NCI-H2107 treated with DMSO at 0.1 percent for 48 hours (cell line): ENCODE measurements at regions not wholly inside any gene's neighbourhood (a gene's known extent, or its start where the extent isn't known, plus 50 kb on each side); places are given as distances from the start of the nearest gene placed in this dataset.

Source experiments
- DNase-seq: peaks from one replicate; lab custom pipeline; 2025; ENCODE audit not compliant: unreplicated experiment; lab: John Stamatoyannopoulos, UW

DNA sequence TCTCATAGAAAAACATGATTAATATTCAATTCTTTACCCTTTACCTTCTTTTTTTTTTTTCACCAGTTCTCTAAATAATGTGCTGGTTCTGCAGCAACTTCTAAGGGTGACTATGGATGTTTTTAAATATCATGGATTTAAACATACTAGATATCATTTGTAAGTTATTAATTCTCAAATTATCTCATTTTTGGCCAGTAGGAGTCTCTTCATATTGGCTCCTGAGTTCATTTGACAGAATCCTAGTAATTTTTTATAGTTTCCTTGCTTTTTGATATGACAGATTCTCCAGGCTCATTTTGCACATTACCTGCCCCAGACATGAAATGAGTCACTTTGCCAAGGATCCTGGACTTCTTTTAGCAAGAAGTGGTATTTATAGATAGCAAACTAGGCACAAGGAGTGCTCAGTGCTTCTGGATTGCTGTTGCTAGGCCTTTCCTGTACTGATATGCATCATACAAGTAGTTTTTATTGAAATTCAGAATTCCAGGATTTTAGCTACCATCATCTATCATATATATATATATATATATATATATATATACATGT is 201.3 kb upstream of the IL12B start:
- DNase-seq, result no peak

DNA sequence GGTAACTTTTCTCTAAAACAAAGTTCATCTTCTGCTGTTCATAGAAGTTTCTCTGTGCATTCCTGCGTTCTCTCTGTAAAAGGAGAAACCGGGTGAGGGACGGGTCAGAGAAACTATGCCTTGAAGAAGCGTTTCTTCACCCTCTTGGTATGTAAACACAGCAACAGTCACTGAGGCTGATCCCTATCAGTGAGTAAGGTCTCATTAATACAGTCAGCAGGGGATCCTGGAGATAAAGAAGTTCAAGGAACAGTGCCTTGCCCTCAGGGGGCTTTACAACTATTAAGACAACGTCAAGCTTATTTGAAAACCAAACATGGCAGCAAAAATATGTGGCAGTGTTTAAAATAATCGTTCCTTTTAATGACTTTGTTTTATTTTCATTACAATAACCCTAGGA is 202.9 kb upstream of the IL12B start:
- DNase-seq, result no peak

DNA sequence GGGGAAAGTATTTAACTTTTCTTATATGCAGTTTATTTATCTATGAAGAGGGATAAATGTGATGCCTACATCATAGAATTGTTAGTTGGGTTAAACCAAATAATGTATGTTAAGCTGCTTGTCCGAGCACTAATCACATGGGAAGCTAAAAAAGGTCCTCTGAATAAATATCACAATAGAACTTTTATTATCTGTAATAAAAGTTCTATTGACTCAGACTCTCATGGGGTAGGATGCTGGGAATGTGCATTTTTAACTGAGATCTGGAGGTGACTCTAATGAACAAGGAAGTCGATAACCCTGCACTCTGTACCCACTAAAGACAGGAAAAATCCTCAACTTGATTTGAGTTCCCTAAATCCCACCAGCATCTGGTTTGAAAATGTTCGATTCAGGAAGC is 205.9 kb upstream of the IL12B start:
- DNase-seq, result no peak

DNA sequence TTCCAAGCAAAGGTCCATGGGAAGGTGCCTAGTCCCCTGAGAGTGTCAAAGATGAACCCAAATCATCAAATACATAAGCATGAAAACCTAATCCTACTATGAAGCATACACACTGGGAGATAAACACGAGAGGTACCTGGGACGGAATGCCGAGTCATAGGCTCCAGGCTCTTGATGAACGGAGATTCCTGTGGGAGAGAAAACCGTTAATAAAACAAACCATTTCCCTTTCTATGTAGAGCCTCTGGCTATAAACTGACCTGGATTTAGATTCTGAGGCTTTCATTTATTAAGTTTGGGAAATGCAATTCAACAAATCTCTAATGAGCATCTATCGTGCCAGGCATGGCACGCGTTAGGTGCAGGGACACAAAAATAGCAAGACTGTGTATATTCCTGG is 206.4 kb upstream of the IL12B start:
- no peak for DNase-seq

DNA sequence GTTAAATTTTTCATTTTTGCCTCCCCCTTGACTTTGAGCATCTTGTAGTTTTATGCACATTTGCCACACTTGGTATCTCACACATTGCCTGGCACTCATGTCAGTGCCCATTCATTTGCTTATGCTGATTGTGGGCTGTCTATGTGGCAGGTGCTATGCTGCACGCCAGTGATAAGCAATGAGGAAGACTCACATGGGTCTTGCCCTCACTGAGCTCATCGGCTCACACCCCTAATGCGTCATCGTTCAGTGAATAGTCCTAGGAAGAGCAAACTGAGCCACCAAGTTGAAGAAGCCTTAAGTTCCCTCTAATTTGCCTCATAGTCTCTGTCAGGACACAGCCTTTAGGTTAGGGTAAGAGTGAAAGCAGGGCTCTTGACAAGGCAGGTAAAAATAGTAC is 209.4 kb upstream of the IL12B start:
- no peak for DNase-seq

DNA sequence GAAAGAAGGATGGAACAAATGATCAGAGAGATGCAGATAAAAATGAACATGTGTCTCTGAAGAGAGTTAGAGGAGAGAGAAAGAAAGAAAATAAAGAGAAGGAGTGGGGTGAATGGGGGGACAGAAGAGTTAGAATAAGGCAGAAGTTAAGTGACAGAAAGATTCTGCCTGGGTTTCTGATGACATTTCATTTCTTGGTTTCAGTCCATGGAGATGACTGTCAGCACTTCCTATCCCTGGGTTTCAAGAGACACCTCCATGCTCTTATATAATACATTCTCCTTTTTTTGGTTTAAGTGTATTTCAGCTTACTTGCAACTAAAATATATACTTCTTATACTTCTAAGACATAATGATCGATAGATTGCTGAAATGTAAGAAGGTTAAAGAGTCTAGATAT is 213.0 kb upstream of the IL12B start:
- DNase-seq, result no peak

DNA sequence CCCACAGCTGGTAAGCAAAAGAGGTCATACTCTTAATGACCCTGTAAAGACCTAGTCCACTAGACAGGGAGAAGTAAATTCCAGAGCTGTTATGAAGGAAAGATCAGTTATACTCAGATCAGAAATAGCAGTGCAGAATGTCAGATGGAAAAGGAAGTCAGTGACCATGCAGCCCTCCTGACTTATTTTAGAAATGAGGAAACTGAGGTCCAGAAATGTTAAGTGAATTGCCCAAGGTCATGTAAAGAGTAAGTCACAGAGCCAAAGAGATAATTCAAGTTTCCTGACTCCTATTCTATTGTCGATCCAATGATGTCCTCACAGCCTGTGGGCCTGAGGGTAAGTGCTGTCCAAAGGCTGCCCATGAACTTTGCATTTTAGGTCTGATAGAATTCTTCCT is 214.9 kb upstream of the IL12B start:
- no peak for DNase-seq

DNA sequence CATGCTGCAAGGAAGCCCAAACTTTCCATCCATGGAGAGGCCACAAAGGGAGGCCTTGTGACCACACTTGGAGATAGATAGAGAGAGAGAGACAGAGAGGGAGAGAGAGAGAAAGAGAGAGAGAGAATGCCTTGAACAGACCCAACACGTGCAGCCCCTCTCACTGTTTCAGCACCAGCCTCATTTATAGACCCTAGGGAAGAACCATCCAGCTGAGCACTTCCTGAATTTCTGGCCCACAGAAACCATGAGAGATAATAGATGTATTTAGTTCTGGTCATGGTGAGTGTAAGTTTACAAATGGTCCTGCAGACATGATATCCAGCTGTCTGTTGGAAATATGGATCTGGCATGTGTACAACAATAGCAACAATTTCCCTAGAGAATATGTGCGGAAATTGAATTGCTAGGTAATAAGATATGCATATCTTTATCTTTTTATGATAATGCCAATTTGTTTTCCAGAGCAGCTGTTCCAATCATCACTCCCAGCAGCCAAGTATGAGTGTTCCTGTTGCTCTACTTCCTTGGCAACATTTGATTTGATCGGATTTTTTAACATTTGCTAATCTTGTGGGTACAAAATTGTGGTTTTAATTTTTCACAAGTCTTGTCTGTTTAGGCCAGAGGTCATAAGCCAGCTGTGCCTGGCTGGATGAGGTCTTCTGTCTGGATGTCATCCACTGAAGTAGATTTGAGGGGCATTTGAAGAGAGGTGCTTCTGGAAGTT is 217.3 kb upstream of the IL12B start:
- DNase-seq, result no peak

DNA sequence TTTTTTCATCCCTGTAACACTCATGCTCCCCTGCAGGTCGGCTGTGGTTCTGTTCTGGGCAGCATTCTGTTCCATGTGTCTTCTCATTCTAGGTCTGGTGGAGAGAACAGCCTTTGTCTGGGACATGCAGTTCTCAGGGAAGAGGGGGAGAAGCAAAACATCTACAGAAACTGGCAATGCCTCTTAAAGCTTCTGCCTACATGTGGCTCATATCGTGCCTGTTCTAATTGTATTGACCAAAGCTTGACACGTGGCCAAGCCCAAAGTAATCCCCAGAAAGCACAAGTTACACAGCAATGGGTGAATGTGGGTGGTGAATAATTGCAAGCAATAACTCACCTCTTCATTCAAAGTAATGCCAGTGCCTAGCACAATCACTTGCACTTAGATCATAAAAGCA is 218.2 kb upstream of the IL12B start:
- DNase-seq, result no peak

DNA sequence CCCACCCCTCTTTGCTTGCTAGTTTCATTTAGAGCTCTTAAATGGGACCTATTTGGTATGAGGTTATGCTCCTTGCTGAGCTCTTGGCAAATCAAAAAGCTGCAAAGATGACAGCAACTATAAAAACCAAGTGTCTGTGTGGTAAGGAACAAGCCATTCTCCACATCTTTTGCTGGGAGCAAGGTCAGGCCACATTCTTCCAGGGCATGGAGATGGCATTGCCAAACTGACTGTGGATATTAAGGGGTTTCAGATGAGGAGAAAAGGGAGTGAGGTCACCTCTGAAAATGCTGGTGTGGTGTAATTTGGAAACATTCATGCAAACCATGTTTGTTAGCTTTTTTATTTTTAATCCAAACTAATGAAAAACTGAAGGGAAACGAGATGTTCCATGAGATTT is 218.8 kb upstream of the IL12B start:
- no peak for DNase-seq

DNA sequence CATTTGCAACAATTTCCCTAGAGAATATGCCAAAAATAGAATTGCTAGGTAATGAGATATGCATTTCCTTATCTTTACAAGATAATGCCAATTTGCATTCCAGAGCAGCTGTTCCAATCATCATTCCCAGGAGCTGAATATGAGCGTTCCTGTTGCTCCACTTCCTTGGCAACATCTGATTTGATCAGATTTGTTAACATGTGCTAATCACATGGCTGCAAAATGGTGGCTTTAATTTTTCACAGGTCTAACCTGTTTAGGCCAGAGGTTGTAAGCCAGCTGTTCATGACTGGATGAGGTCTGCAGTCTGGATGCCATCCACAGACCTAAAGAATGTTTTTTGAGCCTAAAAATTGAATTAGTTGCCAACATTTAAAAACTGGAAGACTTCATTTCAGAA is 220.7 kb upstream of the IL12B start:
- DNase-seq, result no peak

DNA sequence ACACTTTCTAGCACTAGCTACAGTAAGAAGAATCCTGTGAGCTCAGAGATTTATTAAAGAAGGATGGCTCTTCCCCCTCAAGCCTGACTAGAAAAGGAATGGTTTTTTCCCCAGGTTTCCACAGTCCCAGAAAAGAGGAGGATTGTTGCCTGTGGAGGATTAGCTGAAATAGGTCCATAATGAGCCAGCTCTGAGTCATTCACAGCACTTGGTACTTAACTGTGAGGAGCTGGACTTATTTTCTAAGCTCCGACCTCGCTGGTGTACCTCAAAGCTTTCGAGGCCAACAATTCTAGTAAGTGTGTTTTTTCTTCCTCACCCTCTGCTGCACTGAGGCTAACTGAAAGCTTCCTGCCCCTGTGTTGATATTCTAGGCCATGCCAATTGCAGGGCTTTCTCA is 222.5 kb upstream of the IL12B start:
- DNase-seq, result no peak

DNA sequence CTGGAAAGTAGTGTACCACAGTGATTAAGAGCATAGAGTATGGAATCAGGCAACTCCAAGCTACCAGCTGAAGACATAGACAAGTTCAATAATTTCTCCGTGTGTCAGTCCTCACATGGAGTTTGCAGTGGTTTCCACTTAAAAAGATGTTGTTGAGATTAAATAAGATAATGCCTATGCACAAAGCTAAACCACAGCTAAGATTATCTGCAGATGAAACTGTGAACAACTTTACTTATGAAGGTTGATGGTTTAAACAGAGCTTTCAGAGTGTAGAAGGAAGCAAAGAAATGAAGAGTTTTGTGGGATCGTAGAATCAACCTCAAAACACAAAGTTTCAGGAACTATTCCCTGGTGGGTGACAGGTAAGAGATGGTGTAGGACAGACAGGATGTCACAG is 223.5 kb upstream of the IL12B start:
- no peak for DNase-seq

DNA sequence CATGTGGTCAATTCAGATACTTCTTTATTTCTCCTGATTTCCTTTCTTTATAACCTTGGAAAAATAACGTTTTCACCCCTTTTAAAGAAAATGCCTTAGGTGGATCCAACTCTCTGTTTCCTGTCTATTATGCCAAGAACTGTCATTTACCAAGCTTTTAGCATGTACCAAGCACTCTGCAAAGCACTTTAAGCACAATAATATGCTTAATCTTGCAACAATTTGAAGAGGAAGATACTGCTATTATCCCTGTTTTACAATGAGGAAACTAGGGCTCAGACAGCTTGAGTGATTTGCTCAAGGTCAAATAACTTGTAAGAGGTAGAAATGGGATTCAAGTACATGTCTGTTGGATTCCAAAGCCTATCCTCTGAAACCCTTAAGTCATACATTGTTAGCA is 224.8 kb upstream of the IL12B start:
- DNase-seq, result no peak

DNA sequence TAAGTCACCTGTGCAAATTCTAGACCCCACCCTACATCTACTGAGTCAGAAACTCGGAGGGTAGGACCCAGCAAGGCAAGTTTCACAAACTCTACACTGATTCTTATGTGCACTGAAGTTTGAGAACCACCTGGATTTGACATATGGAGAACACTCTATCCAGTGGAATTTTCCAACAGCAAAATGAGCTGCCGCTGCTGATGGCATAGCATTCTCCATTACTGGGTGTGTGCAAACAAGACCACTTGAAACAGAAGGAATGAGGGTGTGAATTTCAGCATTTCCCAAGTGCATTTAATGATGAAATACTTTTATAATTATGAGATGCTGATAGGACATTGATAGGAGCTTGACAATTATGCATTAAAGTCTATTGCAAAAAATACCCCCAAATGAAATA is 229.1 kb upstream of the IL12B start:
- DNase-seq, result no peak

DNA sequence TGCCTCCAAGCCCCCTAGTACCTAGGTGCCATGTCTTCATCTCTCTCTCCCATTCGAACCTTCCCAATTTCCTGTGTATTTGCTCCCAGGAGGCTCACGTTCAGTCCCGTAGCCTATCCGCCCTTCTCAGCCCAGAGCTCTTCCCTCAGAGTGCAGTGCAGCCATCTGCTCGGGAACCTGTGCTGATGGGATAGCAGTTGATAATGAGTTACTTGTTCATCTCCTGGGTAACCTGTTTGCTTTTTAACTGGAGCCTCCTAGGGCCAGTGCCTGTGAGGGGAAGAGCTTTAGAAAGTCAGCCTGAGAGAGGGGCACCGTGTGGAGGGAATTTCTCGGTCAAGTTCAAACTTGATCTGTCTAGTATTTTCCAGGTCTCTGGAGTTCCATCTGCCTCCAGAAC is 229.8 kb upstream of the IL12B start:
- no peak for DNase-seq

DNA sequence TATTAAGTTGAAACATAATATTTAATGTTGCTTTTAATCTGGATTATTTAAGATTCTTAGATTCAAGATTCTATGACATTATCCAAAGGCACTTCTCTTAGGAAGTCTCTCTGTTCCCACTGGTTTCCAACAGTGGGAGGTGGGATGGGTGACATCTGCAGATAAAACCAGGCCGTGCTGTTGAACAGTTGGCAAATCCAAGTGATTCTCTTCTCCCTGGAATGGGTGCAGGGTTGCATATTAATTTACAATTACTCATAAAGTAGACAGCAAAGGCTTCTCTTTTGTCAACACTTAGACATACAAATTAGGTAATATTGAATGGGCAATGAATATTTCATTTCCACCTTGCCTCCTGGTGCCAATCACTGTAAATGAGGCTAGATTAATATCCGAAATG is 233.7 kb upstream of the IL12B start:
- no peak for DNase-seq

DNA sequence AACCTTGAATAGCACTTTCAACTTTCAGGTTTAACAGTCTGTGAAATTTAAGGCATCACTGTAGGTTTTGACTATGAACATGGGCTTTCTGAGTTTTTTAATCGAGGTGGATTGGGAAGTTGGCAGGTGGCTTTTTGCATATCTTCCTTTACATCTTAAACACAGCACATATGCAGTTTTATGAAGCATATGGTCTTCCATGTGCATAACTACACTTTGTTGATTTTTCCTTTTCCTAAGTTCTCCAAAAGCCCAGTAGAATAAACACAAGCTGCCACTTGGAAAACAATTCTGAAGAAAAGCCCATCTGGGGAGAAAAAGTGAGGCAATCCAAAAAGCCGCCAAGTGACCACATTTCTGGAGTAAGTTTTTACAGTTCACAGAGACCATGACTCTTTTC is 236.5 kb upstream of the IL12B start:
- no peak for DNase-seq

DNA sequence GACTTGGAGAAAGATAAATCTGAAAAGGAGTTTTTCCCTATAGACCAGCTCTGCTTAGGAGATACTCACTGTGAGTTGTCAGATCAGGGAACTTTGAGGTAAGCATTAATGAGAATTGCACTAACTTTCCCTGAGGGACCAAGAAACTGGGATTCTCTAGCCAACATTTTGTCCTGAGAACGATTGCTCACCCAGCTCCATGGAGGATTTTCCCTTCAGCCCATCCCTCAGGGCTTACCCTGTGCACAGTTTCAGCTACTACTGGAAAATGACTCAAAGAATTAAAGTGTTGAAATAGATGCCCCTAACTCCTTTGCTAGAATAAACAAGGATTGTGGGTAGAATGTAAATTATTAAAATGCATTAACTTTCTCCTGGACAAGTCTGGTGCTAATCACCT is 237.2 kb upstream of the IL12B start:
- DNase-seq, result no peak

DNA sequence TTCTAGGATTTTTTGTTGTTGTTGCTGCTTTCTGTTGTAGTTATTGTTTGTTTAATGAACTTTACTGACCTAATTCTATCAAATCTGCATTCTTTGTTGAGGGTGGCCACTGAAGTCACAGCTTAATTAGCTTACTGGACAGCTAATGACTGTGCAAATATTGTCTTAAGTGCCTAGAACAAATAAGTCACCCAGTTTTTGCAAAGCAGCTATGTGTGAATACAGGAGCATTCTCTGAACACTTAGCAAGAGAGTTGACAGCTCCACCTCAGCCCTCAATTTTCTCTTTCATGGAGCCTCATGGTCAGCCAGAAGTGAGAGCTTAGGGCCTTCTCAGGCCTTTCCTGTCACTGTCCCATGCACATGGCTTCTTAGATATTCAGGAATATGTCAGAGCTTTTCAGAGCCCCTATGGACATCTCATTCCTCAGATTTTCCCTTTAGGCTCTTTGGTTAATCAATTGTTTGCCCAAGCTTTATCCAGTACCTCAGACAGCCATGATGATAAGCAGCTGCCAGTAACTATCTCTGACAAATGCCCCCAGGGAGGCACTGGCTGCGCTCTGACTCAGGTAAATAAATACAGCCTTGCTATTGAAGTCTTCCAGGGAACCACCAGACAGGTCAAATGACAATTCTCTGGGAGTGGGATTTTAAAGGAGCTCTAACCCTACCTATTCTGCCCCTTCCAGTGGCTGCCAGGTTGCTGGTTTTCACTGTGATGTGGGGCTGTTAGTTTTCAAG is 241.4 kb upstream of the IL12B start:
- no peak for DNase-seq

DNA sequence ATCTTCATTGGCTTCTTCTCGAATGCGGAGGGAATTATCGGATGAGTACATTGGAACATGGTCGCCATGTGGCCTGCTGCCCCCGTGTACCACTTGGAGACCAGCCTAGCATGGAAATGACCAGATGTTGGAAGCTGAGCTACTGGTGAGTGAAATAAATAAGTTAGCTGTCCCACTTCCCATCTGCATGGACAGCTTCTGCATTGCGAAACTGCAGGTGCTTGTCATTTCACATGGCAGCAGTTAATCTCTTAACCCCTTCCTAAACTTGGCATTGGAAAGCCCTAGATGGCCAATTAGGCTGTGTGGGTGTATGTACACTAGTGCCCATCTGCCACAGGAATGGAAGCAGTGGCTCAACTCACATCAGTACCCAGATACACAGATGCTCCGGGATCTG is 246.6 kb upstream of the IL12B start:
- no peak for DNase-seq

DNA sequence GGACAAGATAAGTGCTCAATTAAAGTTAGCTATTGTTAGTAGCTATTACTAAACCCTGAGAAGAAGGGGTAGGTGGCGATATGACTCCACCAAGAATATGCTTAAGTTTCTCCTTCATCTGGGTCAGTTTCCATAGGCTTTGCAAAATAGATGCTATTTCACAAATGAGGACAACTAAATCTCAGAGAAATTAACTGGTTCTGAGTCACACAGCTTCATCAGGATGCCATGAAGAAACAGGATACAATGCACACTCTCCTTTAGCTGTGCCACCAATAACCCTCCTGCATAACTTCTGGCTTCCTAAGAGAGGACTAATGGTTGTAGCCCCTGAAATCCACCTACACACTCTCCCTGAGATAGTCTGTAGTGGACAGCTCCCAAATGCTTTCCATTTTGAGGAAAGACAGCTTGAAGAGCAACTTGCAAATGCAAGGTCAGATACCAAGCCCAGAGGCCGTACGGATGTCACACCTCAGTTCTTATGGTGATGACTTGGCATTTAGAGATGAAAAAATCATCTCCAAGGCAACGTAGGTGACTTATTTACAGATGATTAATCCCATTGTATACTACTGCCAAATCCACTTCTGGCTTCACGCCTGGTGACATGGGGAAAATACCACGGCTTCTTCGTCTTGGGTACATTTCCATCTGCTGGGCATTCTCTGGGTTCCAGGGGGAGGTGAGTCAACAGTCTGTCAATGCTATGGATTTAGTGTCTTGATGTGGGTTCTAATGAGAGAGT is 251.4 kb upstream of the IL12B start:
- no peak for DNase-seq
